WTC11 (cell line): ENCODE measurements at regions not wholly inside any gene's neighbourhood (a gene's known extent, or its start where the extent isn't known, plus 50 kb on each side); places are given as distances from the start of the nearest gene placed in this dataset.

Experiments
- ATAC-seq: fragments of 200-7000 bp; cut with Tn5 transposase; 2 replicates; pipeline ENCODE4 v1.10.0; 2021; ENCODE audit warnings: mild to moderate bottlenecking, moderate library complexity
- CTCF ChIA-PET: fragments of 300-600 bp; sonication (Branson Sonifier 250); formaldehyde crosslinking; loops from one replicate; lab custom pipeline; 2021; ENCODE audit warnings: antibody characterized with exemption; lab: Charles Lee
- POLR2A ChIA-PET: fragments of 350-600 bp; sonication (Branson Sonifier 250); formaldehyde crosslinking; loops from one replicate; lab custom pipeline; 2021; ENCODE audit warnings: antibody characterized with exemption; lab: Charles Lee
- DNase-seq: peaks from one replicate; pipeline ENCODE4 v3.0.0; 2021; ENCODE audit warnings: low spot score
- H3K27ac Mint-ChIP-seq: 2 replicates; pipeline ENCODE4 v1.8.0; 2021; ENCODE audit warnings: mixed read lengths
- H3K27me3 Mint-ChIP-seq: 2 replicates; pipeline ENCODE4 v1.8.0; 2021; ENCODE audit warnings: low read depth, mild to moderate bottlenecking, moderate library complexity, mixed read lengths
- H3K36me3 Mint-ChIP-seq: 2 replicates; pipeline ENCODE4 v1.8.0; 2021; ENCODE audit warnings: mixed read lengths
- H3K4me1 Mint-ChIP-seq: 2 replicates; pipeline ENCODE4 v1.8.0; 2022; ENCODE audit warnings: mixed read lengths
- H3K4me3 Mint-ChIP-seq: 2 replicates; pipeline ENCODE4 v1.8.0; 2021; ENCODE audit warnings: mild to moderate bottlenecking, moderate library complexity, mixed read lengths
- H3K9me3 Mint-ChIP-seq: 2 replicates; pipeline ENCODE4 v1.8.0; 2021; ENCODE audit warnings: mixed read lengths
- EMX1 ChIP-seq: fragments of 250-450 bp; sonication (Bioruptor Pico); IDR thresholded peaks from 2 replicates; pipeline ENCODE4 v1.8.0; 2021; ENCODE audit warnings: mild to moderate bottlenecking
- ESRRA ChIP-seq: sonication (generic); formaldehyde crosslinking; IDR thresholded peaks from 2 replicates; pipeline ENCODE4 v1.8.1; 2022; ENCODE audit warnings: mild to moderate bottlenecking, missing genetic modification reagents, borderline replicate concordance
- HMGA2 ChIP-seq: fragments of 250-450 bp; sonication (Bioruptor Pico); IDR thresholded peaks from 2 replicates; pipeline ENCODE4 v1.4.0; 2021; ENCODE audit warnings: mild to moderate bottlenecking, moderate library complexity
- JAZF1 ChIP-seq: fragments of 250-450 bp; sonication (Bioruptor Pico); IDR thresholded peaks from 2 replicates; pipeline ENCODE4 v1.9.0; 2021; ENCODE audit warnings: moderate library complexity, mild to moderate bottlenecking, inconsistent platforms
- NFATC4 ChIP-seq: fragments of 250-450 bp; sonication (Bioruptor Pico); IDR thresholded peaks from 2 replicates; pipeline ENCODE4 v1.9.0; 2021; ENCODE audit warnings: mild to moderate bottlenecking
- PRRX2 ChIP-seq: fragments of 250-450 bp; sonication (Bioruptor Pico); IDR thresholded peaks from 2 replicates; pipeline ENCODE4 v1.8.0; 2021; ENCODE audit warnings: mild to moderate bottlenecking
- RORB ChIP-seq: fragments of 250-450 bp; sonication (Bioruptor Pico); IDR thresholded peaks from 2 replicates; pipeline ENCODE4 v1.9.0; 2021; ENCODE audit warnings: mild to moderate bottlenecking
- SP1 ChIP-seq: sonication (generic); formaldehyde crosslinking; conservative IDR thresholded peaks from 2 replicates; pipeline ENCODE4 v1.8.1; 2022; ENCODE audit warnings: missing genetic modification reagents
- ZNF416 ChIP-seq: fragments of 250-450 bp; sonication (Bioruptor Pico); IDR thresholded peaks from 2 replicates; pipeline ENCODE4 v1.9.0; 2021; ENCODE audit warnings: mild to moderate bottlenecking, inconsistent platforms
- TF ChIP-seq, protein P1 (sequence below): sonication (generic); formaldehyde crosslinking; IDR thresholded peaks from 2 replicates; pipeline ENCODE4 v1.8.1; 2023; ENCODE audit warnings: mild to moderate bottlenecking, missing genetic modification reagents, moderate library complexity
- TF ChIP-seq, protein P2 (sequence below): fragments of 250-450 bp; sonication (Bioruptor Pico); IDR thresholded peaks from 2 replicates; pipeline ENCODE4 v1.9.0; 2021; ENCODE audit warnings: mild to moderate bottlenecking
- TF ChIP-seq, protein P3 (sequence below): sonication (generic); formaldehyde crosslinking; conservative IDR thresholded peaks from 2 replicates; pipeline ENCODE4 v1.8.1; 2022; ENCODE audit warnings: mild to moderate bottlenecking, missing genetic modification reagents
- TF ChIP-seq, protein P4 (sequence below): sonication (generic); formaldehyde crosslinking; conservative IDR thresholded peaks from 2 replicates; pipeline ENCODE4 v1.8.1; 2023; ENCODE audit warnings: mild to moderate bottlenecking, low read depth, missing genetic modification reagents, moderate library complexity
- TF ChIP-seq, protein P5 (sequence below): sonication (generic); formaldehyde crosslinking; IDR thresholded peaks from 2 replicates; pipeline ENCODE4 v1.8.0; 2023; ENCODE audit warnings: missing genetic modification reagents
- TF ChIP-seq, protein P6 (sequence below): sonication (generic); formaldehyde crosslinking; IDR thresholded peaks from 2 replicates; pipeline ENCODE4 v1.8.0; 2022; ENCODE audit warnings: mild to moderate bottlenecking, missing genetic modification reagents
- TF ChIP-seq, protein P7 (sequence below): sonication (generic); formaldehyde crosslinking; IDR thresholded peaks from 2 replicates; pipeline ENCODE4 v1.8.0; 2023; ENCODE audit warnings: missing genetic modification reagents, mild to moderate bottlenecking, borderline replicate concordance
- TF ChIP-seq, protein P8 (sequence below): sonication (generic); formaldehyde crosslinking; IDR thresholded peaks from 2 replicates; pipeline ENCODE4 v1.8.0; 2022; ENCODE audit warnings: missing genetic modification reagents
- TF ChIP-seq, protein P9 (sequence below): sonication (generic); formaldehyde crosslinking; IDR thresholded peaks from 2 replicates; pipeline ENCODE4 v1.8.1; 2022; ENCODE audit warnings: low read depth, missing genetic modification reagents, borderline replicate concordance

DNA sequence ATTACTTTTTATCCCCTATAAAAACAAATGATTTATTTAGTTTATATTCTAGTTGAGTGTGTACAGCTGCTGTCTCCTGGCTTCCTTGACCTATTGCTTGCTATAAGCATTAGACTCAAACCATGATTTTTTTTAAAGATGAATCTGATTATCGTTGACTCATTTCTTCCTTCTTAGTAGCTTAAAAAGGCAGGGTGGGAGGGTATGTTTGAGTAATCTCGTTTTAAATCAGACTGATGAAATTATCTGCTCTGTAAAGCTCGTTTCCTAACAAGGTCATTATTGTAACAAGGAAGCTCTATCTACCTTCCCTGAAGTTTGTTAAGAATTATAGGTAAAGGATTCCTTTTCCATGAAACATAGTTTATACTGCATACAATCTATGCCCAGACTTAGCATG lies 276.3 kb upstream of the KCND2 start (continued):
- TF ChIP-seq, protein P1, sequence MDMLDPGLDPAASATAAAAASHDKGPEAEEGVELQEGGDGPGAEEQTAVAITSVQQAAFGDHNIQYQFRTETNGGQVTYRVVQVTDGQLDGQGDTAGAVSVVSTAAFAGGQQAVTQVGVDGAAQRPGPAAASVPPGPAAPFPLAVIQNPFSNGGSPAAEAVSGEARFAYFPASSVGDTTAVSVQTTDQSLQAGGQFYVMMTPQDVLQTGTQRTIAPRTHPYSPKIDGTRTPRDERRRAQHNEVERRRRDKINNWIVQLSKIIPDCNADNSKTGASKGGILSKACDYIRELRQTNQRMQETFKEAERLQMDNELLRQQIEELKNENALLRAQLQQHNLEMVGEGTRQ (CRISPR knock-in tag) = no peak
- TF ChIP-seq, protein P2, sequence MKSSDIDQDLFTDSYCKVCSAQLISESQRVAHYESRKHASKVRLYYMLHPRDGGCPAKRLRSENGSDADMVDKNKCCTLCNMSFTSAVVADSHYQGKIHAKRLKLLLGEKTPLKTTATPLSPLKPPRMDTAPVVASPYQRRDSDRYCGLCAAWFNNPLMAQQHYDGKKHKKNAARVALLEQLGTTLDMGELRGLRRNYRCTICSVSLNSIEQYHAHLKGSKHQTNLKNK (CRISPR knock-in tag) = no peak
- TF ChIP-seq SP1 (CRISPR knock-in tag) = no peak
- TF ChIP-seq, protein P3, sequence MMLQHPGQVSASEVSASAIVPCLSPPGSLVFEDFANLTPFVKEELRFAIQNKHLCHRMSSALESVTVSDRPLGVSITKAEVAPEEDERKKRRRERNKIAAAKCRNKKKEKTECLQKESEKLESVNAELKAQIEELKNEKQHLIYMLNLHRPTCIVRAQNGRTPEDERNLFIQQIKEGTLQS (CRISPR knock-in tag) = no peak
- TF ChIP-seq, protein P4, sequence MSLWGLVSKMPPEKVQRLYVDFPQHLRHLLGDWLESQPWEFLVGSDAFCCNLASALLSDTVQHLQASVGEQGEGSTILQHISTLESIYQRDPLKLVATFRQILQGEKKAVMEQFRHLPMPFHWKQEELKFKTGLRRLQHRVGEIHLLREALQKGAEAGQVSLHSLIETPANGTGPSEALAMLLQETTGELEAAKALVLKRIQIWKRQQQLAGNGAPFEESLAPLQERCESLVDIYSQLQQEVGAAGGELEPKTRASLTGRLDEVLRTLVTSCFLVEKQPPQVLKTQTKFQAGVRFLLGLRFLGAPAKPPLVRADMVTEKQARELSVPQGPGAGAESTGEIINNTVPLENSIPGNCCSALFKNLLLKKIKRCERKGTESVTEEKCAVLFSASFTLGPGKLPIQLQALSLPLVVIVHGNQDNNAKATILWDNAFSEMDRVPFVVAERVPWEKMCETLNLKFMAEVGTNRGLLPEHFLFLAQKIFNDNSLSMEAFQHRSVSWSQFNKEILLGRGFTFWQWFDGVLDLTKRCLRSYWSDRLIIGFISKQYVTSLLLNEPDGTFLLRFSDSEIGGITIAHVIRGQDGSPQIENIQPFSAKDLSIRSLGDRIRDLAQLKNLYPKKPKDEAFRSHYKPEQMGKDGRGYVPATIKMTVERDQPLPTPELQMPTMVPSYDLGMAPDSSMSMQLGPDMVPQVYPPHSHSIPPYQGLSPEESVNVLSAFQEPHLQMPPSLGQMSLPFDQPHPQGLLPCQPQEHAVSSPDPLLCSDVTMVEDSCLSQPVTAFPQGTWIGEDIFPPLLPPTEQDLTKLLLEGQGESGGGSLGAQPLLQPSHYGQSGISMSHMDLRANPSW (CRISPR knock-in tag) = no peak
- no peak for TF ChIP-seq RORB
- no peak for TF ChIP-seq NFATC4 (CRISPR knock-in tag)

DNA sequence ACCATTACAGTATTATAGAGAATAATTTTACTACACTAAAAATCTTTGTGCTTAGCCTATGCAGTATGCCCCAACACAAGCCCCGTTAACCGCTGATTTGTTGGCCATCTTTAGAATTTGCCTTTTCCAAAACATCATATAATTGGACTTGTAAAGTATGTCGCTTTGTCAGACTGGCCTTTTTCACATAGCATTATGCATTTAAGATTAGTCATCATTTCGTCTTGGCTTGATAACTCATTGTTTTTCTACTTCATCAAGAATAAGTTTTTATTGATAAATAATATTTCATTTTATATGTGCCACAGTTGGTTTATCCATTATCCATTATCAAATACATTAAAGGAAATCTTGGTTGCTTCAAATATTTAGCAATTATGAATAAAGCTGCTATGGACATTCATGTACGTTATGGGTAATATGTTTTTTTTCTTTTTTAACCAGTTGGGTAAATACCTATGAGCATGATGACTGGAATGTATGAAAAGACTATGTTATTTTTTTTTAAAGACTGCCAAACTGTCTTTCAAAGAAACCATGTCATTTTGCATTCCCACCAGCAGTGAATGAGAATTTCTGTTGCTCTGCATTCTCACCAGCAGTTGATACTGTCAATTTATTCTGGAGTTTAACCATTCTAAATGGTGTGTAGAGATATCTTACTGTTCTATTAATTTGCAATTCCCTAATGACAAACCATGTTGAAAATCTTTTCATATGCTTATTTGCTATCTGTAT lies 273.1 kb upstream of the KCND2 start:
- DNase-seq (no peak), ATAC-seq (no peak)
- peaks cover 2% of the 10 kb centered on the region; the same call in 1 of the 2 replicates for H3K36me3 Mint-ChIP-seq
- H3K4me3 Mint-ChIP-seq = no peak overlapping the region
- no peak overlapping the region for H3K27ac Mint-ChIP-seq
- peaks cover 6% of the 10 kb centered on the region for H3K9me3 Mint-ChIP-seq
- TF ChIP-seq, protein P5, sequence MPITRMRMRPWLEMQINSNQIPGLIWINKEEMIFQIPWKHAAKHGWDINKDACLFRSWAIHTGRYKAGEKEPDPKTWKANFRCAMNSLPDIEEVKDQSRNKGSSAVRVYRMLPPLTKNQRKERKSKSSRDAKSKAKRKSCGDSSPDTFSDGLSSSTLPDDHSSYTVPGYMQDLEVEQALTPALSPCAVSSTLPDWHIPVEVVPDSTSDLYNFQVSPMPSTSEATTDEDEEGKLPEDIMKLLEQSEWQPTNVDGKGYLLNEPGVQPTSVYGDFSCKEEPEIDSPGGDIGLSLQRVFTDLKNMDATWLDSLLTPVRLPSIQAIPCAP (CRISPR knock-in tag) = no peak
- TF ChIP-seq HMGA2 (CRISPR knock-in tag) = no peak
- TF ChIP-seq, protein P6, sequence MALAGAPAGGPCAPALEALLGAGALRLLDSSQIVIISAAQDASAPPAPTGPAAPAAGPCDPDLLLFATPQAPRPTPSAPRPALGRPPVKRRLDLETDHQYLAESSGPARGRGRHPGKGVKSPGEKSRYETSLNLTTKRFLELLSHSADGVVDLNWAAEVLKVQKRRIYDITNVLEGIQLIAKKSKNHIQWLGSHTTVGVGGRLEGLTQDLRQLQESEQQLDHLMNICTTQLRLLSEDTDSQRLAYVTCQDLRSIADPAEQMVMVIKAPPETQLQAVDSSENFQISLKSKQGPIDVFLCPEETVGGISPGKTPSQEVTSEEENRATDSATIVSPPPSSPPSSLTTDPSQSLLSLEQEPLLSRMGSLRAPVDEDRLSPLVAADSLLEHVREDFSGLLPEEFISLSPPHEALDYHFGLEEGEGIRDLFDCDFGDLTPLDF (CRISPR knock-in tag) = no peak
- TF ChIP-seq JAZF1 (CRISPR knock-in tag) = no peak
- no peak for TF ChIP-seq EMX1 (CRISPR knock-in tag)
- TF ChIP-seq, protein P7, sequence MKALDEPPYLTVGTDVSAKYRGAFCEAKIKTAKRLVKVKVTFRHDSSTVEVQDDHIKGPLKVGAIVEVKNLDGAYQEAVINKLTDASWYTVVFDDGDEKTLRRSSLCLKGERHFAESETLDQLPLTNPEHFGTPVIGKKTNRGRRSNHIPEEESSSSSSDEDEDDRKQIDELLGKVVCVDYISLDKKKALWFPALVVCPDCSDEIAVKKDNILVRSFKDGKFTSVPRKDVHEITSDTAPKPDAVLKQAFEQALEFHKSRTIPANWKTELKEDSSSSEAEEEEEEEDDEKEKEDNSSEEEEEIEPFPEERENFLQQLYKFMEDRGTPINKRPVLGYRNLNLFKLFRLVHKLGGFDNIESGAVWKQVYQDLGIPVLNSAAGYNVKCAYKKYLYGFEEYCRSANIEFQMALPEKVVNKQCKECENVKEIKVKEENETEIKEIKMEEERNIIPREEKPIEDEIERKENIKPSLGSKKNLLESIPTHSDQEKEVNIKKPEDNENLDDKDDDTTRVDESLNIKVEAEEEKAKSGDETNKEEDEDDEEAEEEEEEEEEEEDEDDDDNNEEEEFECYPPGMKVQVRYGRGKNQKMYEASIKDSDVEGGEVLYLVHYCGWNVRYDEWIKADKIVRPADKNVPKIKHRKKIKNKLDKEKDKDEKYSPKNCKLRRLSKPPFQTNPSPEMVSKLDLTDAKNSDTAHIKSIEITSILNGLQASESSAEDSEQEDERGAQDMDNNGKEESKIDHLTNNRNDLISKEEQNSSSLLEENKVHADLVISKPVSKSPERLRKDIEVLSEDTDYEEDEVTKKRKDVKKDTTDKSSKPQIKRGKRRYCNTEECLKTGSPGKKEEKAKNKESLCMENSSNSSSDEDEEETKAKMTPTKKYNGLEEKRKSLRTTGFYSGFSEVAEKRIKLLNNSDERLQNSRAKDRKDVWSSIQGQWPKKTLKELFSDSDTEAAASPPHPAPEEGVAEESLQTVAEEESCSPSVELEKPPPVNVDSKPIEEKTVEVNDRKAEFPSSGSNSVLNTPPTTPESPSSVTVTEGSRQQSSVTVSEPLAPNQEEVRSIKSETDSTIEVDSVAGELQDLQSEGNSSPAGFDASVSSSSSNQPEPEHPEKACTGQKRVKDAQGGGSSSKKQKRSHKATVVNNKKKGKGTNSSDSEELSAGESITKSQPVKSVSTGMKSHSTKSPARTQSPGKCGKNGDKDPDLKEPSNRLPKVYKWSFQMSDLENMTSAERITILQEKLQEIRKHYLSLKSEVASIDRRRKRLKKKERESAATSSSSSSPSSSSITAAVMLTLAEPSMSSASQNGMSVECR (CRISPR knock-in tag) = no peak
- TF ChIP-seq ZNF416 (CRISPR knock-in tag) = no peak
- TF ChIP-seq ESRRA (CRISPR knock-in tag) = no peak
- TF ChIP-seq, protein P8, sequence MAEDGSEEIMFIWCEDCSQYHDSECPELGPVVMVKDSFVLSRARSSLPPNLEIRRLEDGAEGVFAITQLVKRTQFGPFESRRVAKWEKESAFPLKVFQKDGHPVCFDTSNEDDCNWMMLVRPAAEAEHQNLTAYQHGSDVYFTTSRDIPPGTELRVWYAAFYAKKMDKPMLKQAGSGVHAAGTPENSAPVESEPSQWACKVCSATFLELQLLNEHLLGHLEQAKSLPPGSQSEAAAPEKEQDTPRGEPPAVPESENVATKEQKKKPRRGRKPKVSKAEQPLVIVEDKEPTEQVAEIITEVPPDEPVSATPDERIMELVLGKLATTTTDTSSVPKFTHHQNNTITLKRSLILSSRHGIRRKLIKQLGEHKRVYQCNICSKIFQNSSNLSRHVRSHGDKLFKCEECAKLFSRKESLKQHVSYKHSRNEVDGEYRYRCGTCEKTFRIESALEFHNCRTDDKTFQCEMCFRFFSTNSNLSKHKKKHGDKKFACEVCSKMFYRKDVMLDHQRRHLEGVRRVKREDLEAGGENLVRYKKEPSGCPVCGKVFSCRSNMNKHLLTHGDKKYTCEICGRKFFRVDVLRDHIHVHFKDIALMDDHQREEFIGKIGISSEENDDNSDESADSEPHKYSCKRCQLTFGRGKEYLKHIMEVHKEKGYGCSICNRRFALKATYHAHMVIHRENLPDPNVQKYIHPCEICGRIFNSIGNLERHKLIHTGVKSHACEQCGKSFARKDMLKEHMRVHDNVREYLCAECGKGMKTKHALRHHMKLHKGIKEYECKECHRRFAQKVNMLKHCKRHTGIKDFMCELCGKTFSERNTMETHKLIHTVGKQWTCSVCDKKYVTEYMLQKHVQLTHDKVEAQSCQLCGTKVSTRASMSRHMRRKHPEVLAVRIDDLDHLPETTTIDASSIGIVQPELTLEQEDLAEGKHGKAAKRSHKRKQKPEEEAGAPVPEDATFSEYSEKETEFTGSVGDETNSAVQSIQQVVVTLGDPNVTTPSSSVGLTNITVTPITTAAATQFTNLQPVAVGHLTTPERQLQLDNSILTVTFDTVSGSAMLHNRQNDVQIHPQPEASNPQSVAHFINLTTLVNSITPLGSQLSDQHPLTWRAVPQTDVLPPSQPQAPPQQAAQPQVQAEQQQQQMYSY (CRISPR knock-in tag) = no peak
- TF ChIP-seq PRRX2 (CRISPR knock-in tag) = no peak
- TF ChIP-seq, protein P9, sequence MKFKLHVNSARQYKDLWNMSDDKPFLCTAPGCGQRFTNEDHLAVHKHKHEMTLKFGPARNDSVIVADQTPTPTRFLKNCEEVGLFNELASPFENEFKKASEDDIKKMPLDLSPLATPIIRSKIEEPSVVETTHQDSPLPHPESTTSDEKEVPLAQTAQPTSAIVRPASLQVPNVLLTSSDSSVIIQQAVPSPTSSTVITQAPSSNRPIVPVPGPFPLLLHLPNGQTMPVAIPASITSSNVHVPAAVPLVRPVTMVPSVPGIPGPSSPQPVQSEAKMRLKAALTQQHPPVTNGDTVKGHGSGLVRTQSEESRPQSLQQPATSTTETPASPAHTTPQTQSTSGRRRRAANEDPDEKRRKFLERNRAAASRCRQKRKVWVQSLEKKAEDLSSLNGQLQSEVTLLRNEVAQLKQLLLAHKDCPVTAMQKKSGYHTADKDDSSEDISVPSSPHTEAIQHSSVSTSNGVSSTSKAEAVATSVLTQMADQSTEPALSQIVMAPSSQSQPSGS (CRISPR knock-in tag) = no peak
- ChIA-PET POLR2A (interaction anchor here (0.6 to 0.7 kb wide), 2 partner anchors 43 to 329 kb away, joined by 3 to 7 read pairs; no protein-coding TSS in a partner anchor), CTCF (no interaction called here)
- H3K4me1 Mint-ChIP-seq = no peaks in the 10 kb centered on the region
- no peaks in the 10 kb centered on the region for H3K27me3 Mint-ChIP-seq
